SK-N-SH (cell line): ENCODE measurements at regions not wholly inside any gene's neighbourhood (a gene's known extent, or its start where the extent isn't known, plus 50 kb on each side); places are given as distances from the start of the nearest gene placed in this dataset.

ENCODE experiments used
- CTCF ChIA-PET: fragments of 300-600, 350-600 bp; formaldehyde crosslinking; extraction: SDS; loops from one replicate; lab custom pipeline; 2021; lab: Yijun Ruan, JAX
- POLR2A ChIA-PET: fragments of 350-600 bp; sonication (Branson Sonifier 250); formaldehyde crosslinking; extraction: SDS; loops from one replicate; lab custom pipeline; 2020; ENCODE audit warnings: antibody characterized with exemption, inconsistent platforms; lab: Yijun Ruan, JAX
- DNase-seq: peaks from one replicate; pipeline ENCODE4 v3.0.0; 2012
- H2AFZ ChIP-seq: fragments of 200-600 bp; sonication (generic); 2 replicates; pipeline ENCODE4 v1.8.1; 2016; ENCODE audit warnings: antibody characterized with exemption, mild to moderate bottlenecking, low read depth
- H3F3A ChIP-seq: fragments of 200-600 bp; sonication (generic); replicated peaks from 2 replicates; pipeline ENCODE3; 2016; ENCODE audit warnings: antibody characterized with exemption, mild to moderate bottlenecking; ENCODE audit not compliant: insufficient read depth
- H3K27ac ChIP-seq, 2 experiments: fragments of 200-500 bp in 1 of 2; fragments of 200-600 bp in 1 of 2; sonication (Bioruptor generic) in 1 of 2; sonication (generic), shearing (Covaris generic) in 1 of 2; 2 replicates each; pipeline versions ENCODE4 v1.5.1 to v1.6.1; 2014 to 2016; ENCODE audit warnings: low read depth in 2 of 2, inconsistent platforms in 1 of 2, low read length in 1 of 2, mild to moderate bottlenecking in 1 of 2, mixed read lengths in 1 of 2
- H3K27me3 ChIP-seq: fragments of 200-600 bp; sonication (generic), shearing (Covaris generic); 2 replicates; pipeline ENCODE4 v1.6.1; 2016; ENCODE audit warnings: mixed run types; ENCODE audit not compliant: insufficient read depth
- H3K36me3 ChIP-seq, 2 experiments: fragments of 200-500 bp in 1 of 2; fragments of 200-600 bp in 1 of 2; sonication (Bioruptor generic) in 1 of 2; sonication (generic) in 1 of 2; replicated peaks in 1 of 2; 2 replicates each; pipeline versions ENCODE3 to v1.5.1; 2014 to 2016; ENCODE audit warnings: low read length in 1 of 2, mild to moderate bottlenecking in 1 of 2; ENCODE audit not compliant: insufficient read depth in 2 of 2, control insufficient read depth in 1 of 2
- H3K4me1 ChIP-seq, 2 experiments: fragments of 200-500 bp in 1 of 2; fragments of 200-600 bp in 1 of 2; sonication (Bioruptor generic) in 1 of 2; sonication (generic), shearing (Covaris generic) in 1 of 2; 2 replicates each; pipeline versions ENCODE4 v1.5.1 to v1.6.1; 2014 to 2016; ENCODE audit warnings: low read depth in 1 of 2, low read length in 1 of 2, mixed run types in 1 of 2; ENCODE audit not compliant: insufficient read depth in 2 of 2, control insufficient read depth in 1 of 2
- H3K4me2 ChIP-seq: fragments of 200-600 bp; sonication (generic), shearing (Covaris generic); 2 replicates; pipeline ENCODE4 v1.6.1; 2017; ENCODE audit warnings: mixed run types
- H3K4me3 ChIP-seq, 2 experiments: fragments of 200-500 bp in 1 of 2; fragments of 200-600 bp in 1 of 2; sonication (Bioruptor generic) in 1 of 2; sonication (generic), shearing (Covaris generic) in 1 of 2; 2 replicates each; pipeline versions ENCODE4 v1.5.1 to v1.8.1; 2014 to 2016; ENCODE audit warnings: low read depth in 2 of 2, inconsistent platforms in 1 of 2, low read length in 1 of 2, mild to moderate bottlenecking in 1 of 2, mixed read lengths in 1 of 2, moderate library complexity in 1 of 2
- H3K79me2 ChIP-seq: fragments of 200-600 bp; sonication (generic); 2 replicates; pipeline ENCODE4 v1.8.1; 2017; ENCODE audit warnings: mild to moderate bottlenecking; ENCODE audit not compliant: insufficient read depth
- H3K9ac ChIP-seq: fragments of 200-600 bp; sonication (generic); 2 replicates; pipeline ENCODE4 v1.6.1; 2017; ENCODE audit warnings: mixed run types
- H3K9me2 ChIP-seq: fragments of 200-600 bp; sonication (generic); 2 replicates; pipeline ENCODE4 v1.6.1; 2017; ENCODE audit warnings: mixed run types
- H3K9me3 ChIP-seq: fragments of 200-600 bp; sonication (generic); 2 replicates; pipeline ENCODE4 v1.6.1; 2017; ENCODE audit warnings: mixed run types, mild to moderate bottlenecking, moderate library complexity
- H4K20me1 ChIP-seq: fragments of 200-600 bp; sonication (generic); 2 replicates; pipeline ENCODE4 v1.6.1; 2017; ENCODE audit warnings: mild to moderate bottlenecking, mixed run types; ENCODE audit not compliant: insufficient read depth
- CHD2 ChIP-seq: fragments of 150-350 bp; IDR thresholded peaks from 2 replicates; pipeline ENCODE4 v1.6.1; 2018; ENCODE audit warnings: low read length; ENCODE audit not compliant: partially characterized antibody
- CTCF ChIP-seq: fragments of 200-600 bp; sonication (generic); IDR thresholded peaks from 2 replicates; pipeline ENCODE4 v1.6.1; 2017; ENCODE audit warnings: antibody characterized with exemption, mild to moderate bottlenecking, moderate library complexity
- FOXM1 ChIP-seq: IDR thresholded peaks from 2 replicates; pipeline ENCODE4 v1.4.0; 2012; ENCODE audit warnings: low read depth, mild to moderate bottlenecking
- GATA2 ChIP-seq: sonication (generic); formaldehyde crosslinking; IDR thresholded peaks from 2 replicates; pipeline ENCODE4 v1.5.0; 2020; ENCODE audit warnings: mild to moderate bottlenecking, missing genetic modification reagents
- MAX ChIP-seq: IDR thresholded peaks from 2 replicates; pipeline ENCODE4 v1.4.0; 2012; ENCODE audit warnings: low read depth
- PBX3 ChIP-seq: IDR thresholded peaks from 2 replicates; pipeline ENCODE4; 2012
- POLR2AphosphoS5 ChIP-seq: IDR thresholded peaks from 2 replicates; pipeline ENCODE4 v1.6.1; 2012; ENCODE audit warnings: low read depth, low read length
- RAD21 ChIP-seq: IDR thresholded peaks from 2 replicates; pipeline ENCODE4 v1.6.1; 2012; ENCODE audit warnings: mild to moderate bottlenecking, low read length
- SMC3 ChIP-seq: IDR thresholded peaks from 2 replicates; pipeline ENCODE4 v1.6.1; 2012; ENCODE audit warnings: low read depth, low read length, improper control_type of control experiment
- WGBS: methylation state at CpG from one replicate; pipeline ENCODE4 v1.1.6; 2017; ENCODE audit warnings: low lambda C conversion rate; 5-methylcytosine and 5-hydroxymethylcytosine counted together
- small RNA-seq, 7 experiments: library from RNA; depleted of rRNA; stranded (forward); fragments of <200 nt; gene quantifications; one replicate each; pipeline ENCODE3, GENCODE V24; 2012

GRCh38 chr3:178485756-178486155, 50.5 kb upstream of the KCNMB2 start:
- TF ChIP-seq FOXM1 = no peak
- TF ChIP-seq GATA2 (CRISPR knock-in tag) = no peak
- no peak for TF ChIP-seq CTCF
- TF ChIP-seq CHD2 = no peak
- TF ChIP-seq RAD21 = no peak
- no peak for TF ChIP-seq SMC3
- TF ChIP-seq PBX3 = no peak
- TF ChIP-seq MAX = no peak
- no peak for TF ChIP-seq POLR2AphosphoS5
- WGBS = 27% methylated on average over 3 of the region's 4 CpGs
- ChIA-PET CTCF (interaction anchor here (0.9 kb wide), 1 partner anchor 51 kb away, joined by 3 read pairs; no protein-coding TSS in a partner anchor), POLR2A (no interaction called here)
- Histone ChIP-seq H3K4me3 (no peak overlapping the region), H2AFZ (no peak overlapping the region), H3F3A (no peaks in the 10 kb centered on the region), H3K4me1 (no peaks in the 10 kb centered on the region; a peak in 1 of 4 replicates), H3K36me3 (no peaks in the 10 kb centered on the region), H3K79me2 (no peaks in the 10 kb centered on the region), H3K4me2 (no peak overlapping the region), H3K9me2 (no peaks in the 10 kb centered on the region), H3K9me3 (no peaks in the 10 kb centered on the region), H3K27me3 (0 out of 2 replicates have a peak, but pooled peaks cover 2% of the 10 kb centered on the region), H4K20me1 (no peaks in the 10 kb centered on the region), H3K9ac (no peak overlapping the region), H3K27ac (no peak overlapping the region)
- no peak for DNase-seq

Small RNAs in the stretch of these regions (small RNA-seq; reads per million reads assigned to genes)
- 0 to 0.11 (median 0) reads per million in 7 experiments for gene RF00425
- 0 reads per million in 7 experiments for gene RN7SKP52
- 0 reads per million in 7 experiments for gene RNA5SP148
- gene RNU6-1120P = 0 reads per million in 7 experiments
